ENCODE measurements at regions not wholly inside any gene's neighbourhood (a gene's known extent, or its start where the extent isn't known, plus 50 kb on each side); places are given as distances from the start of the nearest gene placed in this dataset.

- no peaks in the 10 kb centered on the region for H3K27me3 ChIP-seq
- WGBS, 2 donors, result 33 to 52% methylated on average over 2 of the region's 2 CpGs
- no peaks in the 10 kb centered on the region for H3K4me1 ChIP-seq
- no peaks in the 10 kb centered on the region for H3K36me3 ChIP-seq
- H3K9me3 ChIP-seq, result no peaks in the 10 kb centered on the region
- no peak for DNase-seq
- intact Hi-C loops (cut with DNase I), result no loop called here
- no peak for TF ChIP-seq POLR2AphosphoS5 (IDR thresholded peaks at IDR 0.05)
- no peak for TF ChIP-seq EP300 (IDR thresholded peaks at IDR 0.05)
- no peak for TF ChIP-seq POLR2A (IDR thresholded peaks at IDR 0.05)
- TF ChIP-seq CTCF (IDR thresholded peaks at IDR 0.05), result no peak
- H3K27ac ChIP-seq, result no peak overlapping the region
- H3K4me3 ChIP-seq, result no peak overlapping the region
Observed at GRCh38 chr2:223545406-223545805, 56.8 kb downstream of the SCG2 start.

DNA sequence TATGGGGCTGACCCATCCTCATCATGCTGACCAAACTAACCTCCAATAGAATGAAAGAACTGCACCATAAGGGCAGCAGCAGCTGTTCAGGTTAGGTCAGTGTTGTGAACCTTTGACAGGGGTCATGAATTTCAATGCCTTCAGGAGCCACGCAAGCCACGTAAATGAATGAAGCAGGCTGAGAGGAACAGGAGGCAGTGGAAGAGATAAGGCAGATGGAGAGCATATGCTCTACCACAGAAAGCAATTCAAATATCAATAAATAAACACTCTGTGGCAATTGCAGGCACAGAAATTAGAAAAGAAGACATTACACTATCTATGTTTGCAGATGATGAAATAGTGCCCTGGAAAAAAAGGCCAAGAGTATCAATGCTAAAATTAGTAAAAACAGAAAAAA lies 56.3 kb downstream of the SCG2 start:
- no peak overlapping the region for H3K4me3 ChIP-seq
- intact Hi-C loops (cut with DNase I), result no loop called here

More for the DNA sequence above, 56.3 kb downstream of the SCG2 start:
- no peak overlapping the region for H3K27ac ChIP-seq
- H3K4me1 ChIP-seq, result no peaks in the 10 kb centered on the region
- H3K9me3 ChIP-seq, result no peaks in the 10 kb centered on the region
- WGBS, 2 donors, result 51 to 56% methylated on average over 2 of the region's 2 CpGs
- H3K27me3 ChIP-seq, result no peaks in the 10 kb centered on the region
- H3K36me3 ChIP-seq, result no peaks in the 10 kb centered on the region
- TF ChIP-seq EP300 (IDR thresholded peaks at IDR 0.05), result no peak
- no peak for TF ChIP-seq POLR2A (IDR thresholded peaks at IDR 0.05)
- TF ChIP-seq POLR2AphosphoS5 (IDR thresholded peaks at IDR 0.05), result no peak
- TF ChIP-seq CTCF (IDR thresholded peaks at IDR 0.05), result no peak
- DNase-seq, result no peak

Small RNAs in the stretch of these regions (small RNA-seq; reads per million reads assigned to genes)
- gene HIGD1AP4 (0 reads per million in 3 donors), gene RN7SL807P (0 reads per million in 3 donors)
